GM12878 (cell line): ENCODE measurements at regions not wholly inside any gene's neighbourhood (a gene's known extent, or its start where the extent isn't known, plus 50 kb on each side); places are given as distances from the start of the nearest gene placed in this dataset.

Experiments used
- CHD1 ChIP-seq: IDR thresholded peaks from 2 replicates; pipeline ENCODE4 v1.6.1; 2012; ENCODE audit warnings: low read depth, low read length, improper control_type of control experiment
- JUNB ChIP-seq: IDR thresholded peaks from 2 replicates; pipeline ENCODE4 v1.6.1; 2016; ENCODE audit warnings: antibody characterized with exemption, mild to moderate bottlenecking
- KLF5 ChIP-seq: fragments of 450-650 bp; IDR thresholded peaks from 2 replicates; pipeline ENCODE4 v1.6.1; 2014; ENCODE audit warnings: mild to moderate bottlenecking; ENCODE audit not compliant: partially characterized antibody
- MAX ChIP-seq: IDR thresholded peaks from 2 replicates; pipeline ENCODE4 v1.6.1; 2012; ENCODE audit warnings: low read depth, low read length, improper control_type of control experiment
- PML ChIP-seq: IDR thresholded peaks from 2 replicates; pipeline ENCODE4 v1.6.1; 2012; ENCODE audit warnings: low read length, inconsistent platforms
- TBL1XR1 ChIP-seq: IDR thresholded peaks from 2 replicates; pipeline ENCODE4 v1.6.1; 2012; ENCODE audit warnings: low read depth, low read length, improper control_type of control experiment
- WRNIP1 ChIP-seq: IDR thresholded peaks from 2 replicates; pipeline ENCODE4 v1.6.1; 2011; ENCODE audit warnings: low read depth, low read length, improper control_type of control experiment, borderline replicate concordance
- YBX1 ChIP-seq: fragments of 450-650 bp; IDR thresholded peaks from 2 replicates; pipeline ENCODE4 v1.6.1; 2016; ENCODE audit warnings: antibody characterized with exemption
- ZNF217 ChIP-seq: fragments of 450-650 bp; IDR thresholded peaks from 2 replicates; pipeline ENCODE4 v1.6.1; 2017; ENCODE audit warnings: antibody characterized with exemption, mild to moderate bottlenecking
- ZNF622 ChIP-seq: fragments of 450-650 bp; IDR thresholded peaks from 2 replicates; pipeline ENCODE4 v1.6.1; 2017; ENCODE audit warnings: mild to moderate bottlenecking, inconsistent platforms
- ZSCAN29 ChIP-seq: fragments of 450-650 bp; IDR thresholded peaks from 2 replicates; pipeline ENCODE4 v1.6.1; 2017; ENCODE audit warnings: mild to moderate bottlenecking, moderate library complexity
- TF ChIP-seq, protein P1 (sequence below): IDR thresholded peaks from 2 replicates; pipeline ENCODE4 v1.6.1; 2011; ENCODE audit warnings: borderline replicate concordance, low read depth, mild to moderate bottlenecking, moderate library complexity, low read length; ENCODE audit not compliant: insufficient read depth, poor library complexity, severe bottlenecking
- TF ChIP-seq, protein P2 (sequence below): fragments of 450-650 bp; IDR thresholded peaks from 2 replicates; pipeline ENCODE4 v1.6.1; 2018; ENCODE audit warnings: mild to moderate bottlenecking, low read depth, moderate library complexity; ENCODE audit not compliant: partially characterized antibody

- TF ChIP-seq, protein P1, sequence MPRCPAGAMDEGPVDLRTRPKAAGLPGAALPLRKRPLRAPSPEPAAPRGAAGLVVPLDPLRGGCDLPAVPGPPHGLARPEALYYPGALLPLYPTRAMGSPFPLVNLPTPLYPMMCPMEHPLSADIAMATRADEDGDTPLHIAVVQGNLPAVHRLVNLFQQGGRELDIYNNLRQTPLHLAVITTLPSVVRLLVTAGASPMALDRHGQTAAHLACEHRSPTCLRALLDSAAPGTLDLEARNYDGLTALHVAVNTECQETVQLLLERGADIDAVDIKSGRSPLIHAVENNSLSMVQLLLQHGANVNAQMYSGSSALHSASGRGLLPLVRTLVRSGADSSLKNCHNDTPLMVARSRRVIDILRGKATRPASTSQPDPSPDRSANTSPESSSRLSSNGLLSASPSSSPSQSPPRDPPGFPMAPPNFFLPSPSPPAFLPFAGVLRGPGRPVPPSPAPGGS, result no peak
- TF ChIP-seq ZNF217 (no peak), MAX (no peak), YBX1 (no peak), ZSCAN29 (no peak), ZNF622 (no peak), CHD1 (no peak), PML (no peak), TBL1XR1 (no peak), KLF5 (no peak), WRNIP1 (no peak), JUNB (no peak)
- TF ChIP-seq, protein P2, sequence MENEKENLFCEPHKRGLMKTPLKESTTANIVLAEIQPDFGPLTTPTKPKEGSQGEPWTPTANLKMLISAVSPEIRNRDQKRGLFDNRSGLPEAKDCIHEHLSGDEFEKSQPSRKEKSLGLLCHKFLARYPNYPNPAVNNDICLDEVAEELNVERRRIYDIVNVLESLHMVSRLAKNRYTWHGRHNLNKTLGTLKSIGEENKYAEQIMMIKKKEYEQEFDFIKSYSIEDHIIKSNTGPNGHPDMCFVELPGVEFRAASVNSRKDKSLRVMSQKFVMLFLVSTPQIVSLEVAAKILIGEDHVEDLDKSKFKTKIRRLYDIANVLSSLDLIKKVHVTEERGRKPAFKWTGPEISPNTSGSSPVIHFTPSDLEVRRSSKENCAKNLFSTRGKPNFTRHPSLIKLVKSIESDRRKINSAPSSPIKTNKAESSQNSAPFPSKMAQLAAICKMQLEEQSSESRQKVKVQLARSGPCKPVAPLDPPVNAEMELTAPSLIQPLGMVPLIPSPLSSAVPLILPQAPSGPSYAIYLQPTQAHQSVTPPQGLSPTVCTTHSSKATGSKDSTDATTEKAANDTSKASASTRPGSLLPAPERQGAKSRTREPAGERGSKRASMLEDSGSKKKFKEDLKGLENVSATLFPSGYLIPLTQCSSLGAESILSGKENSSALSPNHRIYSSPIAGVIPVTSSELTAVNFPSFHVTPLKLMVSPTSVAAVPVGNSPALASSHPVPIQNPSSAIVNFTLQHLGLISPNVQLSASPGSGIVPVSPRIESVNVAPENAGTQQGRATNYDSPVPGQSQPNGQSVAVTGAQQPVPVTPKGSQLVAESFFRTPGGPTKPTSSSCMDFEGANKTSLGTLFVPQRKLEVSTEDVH, result no peak
These were observed 1802.4 kb downstream of the MRPL39 start (continued) for GRCh38 chr21:23804866-23805265.
